PC-3 (cell line): ENCODE measurements at regions not wholly inside any gene's neighbourhood (a gene's known extent, or its start where the extent isn't known, plus 50 kb on each side); places are given as distances from the start of the nearest gene placed in this dataset.

ENCODE experiments used
- ATAC-seq: fragments of 200-7000 bp; cut with Tn5 transposase; 2 replicates; pipeline ENCODE4 v1.9.1; 2020; ENCODE audit warnings: mild to moderate bottlenecking, moderate library complexity
- BruUV-seq: library from RNA; stranded (reverse); fragments of 400-500 nt; replicated peaks from 2 replicates; lab custom pipeline; 2021; lab: Mats Ljungman, UMichigan
- CTCF ChIA-PET: fragments of 300-600 bp; sonication (Branson Sonifier 250); formaldehyde crosslinking; loops from one replicate; lab custom pipeline; 2022; ENCODE audit warnings: antibody characterized with exemption; lab: Charles Lee
- POLR2A ChIA-PET: fragments of 300-600 bp; sonication (Branson Sonifier 250); formaldehyde crosslinking; loops from one replicate; lab custom pipeline; 2022; ENCODE audit warnings: antibody characterized with exemption; ENCODE audit not compliant: unreplicated experiment; lab: Charles Lee
- DNase-seq: peaks from one replicate; pipeline ENCODE4 v3.0.0-alpha.2; 2015
- H2AFZ ChIP-seq: fragments of 300-600 bp; sonication (generic); 2 replicates; pipeline ENCODE4 v1.6.0; 2016; ENCODE audit warnings: antibody characterized with exemption, low read length
- H3F3A ChIP-seq: fragments of 300-600 bp; sonication (generic); one replicate; pipeline ENCODE4 v1.6.0; 2017; ENCODE audit warnings: antibody characterized with exemption, low read length, control low read depth, mild to moderate bottlenecking; ENCODE audit not compliant: unreplicated experiment
- H3K27ac ChIP-seq: fragments of 300-600 bp; sonication (generic); 2 replicates; pipeline ENCODE4 v1.5.1; 2016; ENCODE audit warnings: mild to moderate bottlenecking, low read length
- H3K27me3 ChIP-seq: fragments of 300-600 bp; sonication (generic); 2 replicates; pipeline ENCODE4 v1.6.1; 2016; ENCODE audit warnings: low read length, mixed read lengths
- H3K36me3 ChIP-seq: fragments of 300-600 bp; sonication (generic); 2 replicates; pipeline ENCODE4 v1.6.1; 2016; ENCODE audit warnings: low read depth, mixed run types, low read length, mixed read lengths
- H3K4me1 ChIP-seq: fragments of 300-600 bp; sonication (generic); 2 replicates; pipeline ENCODE4 v1.5.1; 2016; ENCODE audit warnings: low read length; ENCODE audit not compliant: insufficient read depth
- H3K4me2 ChIP-seq: fragments of 300-600 bp; sonication (generic); 2 replicates; pipeline ENCODE4 v1.6.0; 2016; ENCODE audit warnings: low read length
- H3K4me3 ChIP-seq: fragments of 300-600 bp; sonication (generic); 2 replicates; pipeline ENCODE4 v1.5.1; 2016; ENCODE audit warnings: mild to moderate bottlenecking, low read length, mixed read lengths
- H3K79me2 ChIP-seq: fragments of 300-600 bp; sonication (generic); 2 replicates; pipeline ENCODE4 v1.6.1; 2017; ENCODE audit warnings: low read length, mixed read lengths
- H3K9ac ChIP-seq: fragments of 300-600 bp; sonication (generic); 2 replicates; pipeline ENCODE4 v1.6.0; 2016; ENCODE audit warnings: mild to moderate bottlenecking, low read length
- H3K9me2 ChIP-seq: fragments of 300-600 bp; sonication (generic); replicated peaks from 2 replicates; pipeline ENCODE4 v1.6.1; 2016; ENCODE audit warnings: mixed run types, low read length, mixed read lengths
- H3K9me3 ChIP-seq: fragments of 300-600 bp; sonication (generic); 2 replicates; pipeline ENCODE4 v1.6.1; 2016; ENCODE audit warnings: low read length, mixed read lengths
- H4K20me1 ChIP-seq: fragments of 300-600 bp; sonication (generic); 2 replicates; pipeline ENCODE4 v1.6.1; 2016; ENCODE audit warnings: low read length, mixed read lengths
- EZH2 ChIP-seq: fragments of 300-600 bp; sonication (generic); IDR thresholded peaks from one replicate; pipeline ENCODE4 v1.6.1; 2017; ENCODE audit warnings: antibody characterized with exemption, mild to moderate bottlenecking, low read length; ENCODE audit not compliant: unreplicated experiment
- EZH2phosphoT487 ChIP-seq: fragments of 300-600 bp; sonication (generic); IDR thresholded peaks from 2 replicates; pipeline ENCODE4 v1.6.1; 2018; ENCODE audit warnings: mild to moderate bottlenecking, antibody characterized with exemption, low read length, borderline replicate concordance
- intact Hi-C: fragments of 100-400 bp; cut with micrococcal nuclease; formaldehyde crosslinking; loops from 2 replicates; pipeline ENCODE4 v1.9.0; 2023
- TF ChIP-seq, protein P1 (sequence below): fragments of 300-600 bp; sonication (generic); conservative IDR thresholded peaks from 2 replicates; pipeline ENCODE4 v1.5.1; 2017; ENCODE audit warnings: antibody characterized with exemption, low read depth, mild to moderate bottlenecking, low read length

DNA sequence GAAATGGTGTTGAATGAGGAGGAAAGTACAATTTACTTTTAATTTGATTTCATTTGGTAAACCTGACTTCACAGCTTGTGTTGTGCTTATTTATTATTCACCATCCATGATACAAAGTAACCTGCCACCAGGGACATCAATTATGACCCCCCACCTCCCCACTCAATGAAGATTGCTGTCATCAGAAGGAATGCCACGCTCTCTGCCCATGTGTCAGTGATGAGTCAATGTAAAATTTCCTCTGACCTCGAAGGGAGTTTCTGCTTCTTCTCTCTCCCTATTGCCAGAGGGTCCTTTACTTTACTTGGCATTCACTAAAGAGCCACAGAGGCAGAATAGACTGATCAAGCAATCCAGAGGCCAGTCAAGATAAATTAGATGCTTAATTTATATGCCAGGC is 759.7 kb downstream of the CDH11 start:
- Histone ChIP-seq H3K27ac (no peak overlapping the region), H3F3A (no peaks in the 10 kb centered on the region), H4K20me1 (no peaks in the 10 kb centered on the region), H3K79me2 (no peaks in the 10 kb centered on the region), H3K36me3 (no peaks in the 10 kb centered on the region), H3K27me3 (no peaks in the 10 kb centered on the region), H3K4me2 (no peak overlapping the region), H3K9me2 (no peaks in the 10 kb centered on the region), H3K9me3 (no peaks in the 10 kb centered on the region), H2AFZ (no peak overlapping the region), H3K9ac (no peak overlapping the region), H3K4me1 (peaks cover 48% of the 10 kb centered on the region), H3K4me3 (no peak overlapping the region)
- DNase-seq (peak; percentile 77), ATAC-seq (peak; percentile 61)
- POLR2A ChIA-PET = no interaction called here
- intact Hi-C loops = loop anchor here (10.0 kb wide), 1 partner anchor 93 kb away; no protein-coding TSS in a partner anchor
- TF ChIP-seq EZH2phosphoT487 (no peak), EZH2 (no peak)
- TF ChIP-seq, protein P1, sequence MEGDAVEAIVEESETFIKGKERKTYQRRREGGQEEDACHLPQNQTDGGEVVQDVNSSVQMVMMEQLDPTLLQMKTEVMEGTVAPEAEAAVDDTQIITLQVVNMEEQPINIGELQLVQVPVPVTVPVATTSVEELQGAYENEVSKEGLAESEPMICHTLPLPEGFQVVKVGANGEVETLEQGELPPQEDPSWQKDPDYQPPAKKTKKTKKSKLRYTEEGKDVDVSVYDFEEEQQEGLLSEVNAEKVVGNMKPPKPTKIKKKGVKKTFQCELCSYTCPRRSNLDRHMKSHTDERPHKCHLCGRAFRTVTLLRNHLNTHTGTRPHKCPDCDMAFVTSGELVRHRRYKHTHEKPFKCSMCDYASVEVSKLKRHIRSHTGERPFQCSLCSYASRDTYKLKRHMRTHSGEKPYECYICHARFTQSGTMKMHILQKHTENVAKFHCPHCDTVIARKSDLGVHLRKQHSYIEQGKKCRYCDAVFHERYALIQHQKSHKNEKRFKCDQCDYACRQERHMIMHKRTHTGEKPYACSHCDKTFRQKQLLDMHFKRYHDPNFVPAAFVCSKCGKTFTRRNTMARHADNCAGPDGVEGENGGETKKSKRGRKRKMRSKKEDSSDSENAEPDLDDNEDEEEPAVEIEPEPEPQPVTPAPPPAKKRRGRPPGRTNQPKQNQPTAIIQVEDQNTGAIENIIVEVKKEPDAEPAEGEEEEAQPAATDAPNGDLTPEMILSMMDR = no peak
- BruUV-seq = no TSS peak
- CTCF ChIA-PET = no interaction called here

DNA sequence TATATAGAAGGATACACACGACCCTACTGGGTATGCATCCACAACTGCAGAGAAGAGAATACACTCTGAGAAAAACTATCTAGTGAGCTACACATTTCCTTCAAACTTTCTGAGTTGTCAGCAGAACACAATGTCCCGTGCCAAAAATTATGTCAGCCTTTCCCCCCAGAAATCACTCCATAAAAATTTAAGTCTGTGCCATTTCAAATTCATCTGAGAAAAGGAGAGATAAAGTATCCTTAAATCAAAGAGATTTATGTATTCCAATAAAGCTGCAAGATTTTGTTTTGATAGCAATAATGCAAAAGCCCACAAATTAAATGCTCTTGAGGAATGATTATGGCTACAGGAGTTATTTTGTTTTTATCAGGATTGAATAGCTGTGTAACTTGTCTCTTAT is 760.1 kb downstream of the CDH11 start:
- Histone ChIP-seq H3K9ac (no peak overlapping the region), H3K79me2 (no peaks in the 10 kb centered on the region), H3K4me1 (peaks cover 51% of the 10 kb centered on the region), H3K4me3 (no peak overlapping the region), H3K36me3 (no peaks in the 10 kb centered on the region), H3K9me3 (no peaks in the 10 kb centered on the region), H3K27ac (no peak overlapping the region), H3K9me2 (no peaks in the 10 kb centered on the region), H4K20me1 (no peaks in the 10 kb centered on the region), H2AFZ (no peak overlapping the region), H3K4me2 (no peak overlapping the region), H3K27me3 (no peaks in the 10 kb centered on the region), H3F3A (no peaks in the 10 kb centered on the region)
- TF ChIP-seq, protein P1 = no peak
- CTCF ChIA-PET = no interaction called here
- no TSS peak for BruUV-seq
- DNase-seq (no peak), ATAC-seq (no peak)
- intact Hi-C loops = loop anchor here (10.0 kb wide), 1 partner anchor 93 kb away; no protein-coding TSS in a partner anchor
- POLR2A ChIA-PET = no interaction called here

DNA sequence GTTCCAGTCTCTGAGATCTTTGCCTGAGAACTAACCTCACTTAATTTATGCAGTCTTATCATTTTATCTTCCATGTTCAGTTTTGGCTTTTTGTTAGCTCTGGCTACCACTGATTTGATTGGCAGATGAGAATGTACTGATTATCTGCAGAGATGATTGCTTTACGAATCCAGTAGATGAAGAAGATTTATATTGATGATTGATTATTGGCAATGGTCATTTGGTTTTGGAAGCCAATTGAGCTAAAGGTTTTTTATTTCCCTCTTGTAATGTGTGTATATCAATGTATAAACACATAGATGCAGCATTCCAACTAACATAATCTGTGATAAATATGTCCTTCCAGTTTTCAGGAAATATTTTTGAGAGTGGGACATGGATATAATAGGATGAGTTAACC is 763.6 kb downstream of the CDH11 start:
- DNase-seq (no peak), ATAC-seq (no peak)
- H3K4me3 ChIP-seq = no peak overlapping the region
- intact Hi-C loops = loop anchor here (5.0 kb wide), 1 partner anchor 266 kb away; no protein-coding TSS in a partner anchor
- POLR2A ChIA-PET = no interaction called here
- BruUV-seq = no TSS peak
- no peak for TF ChIP-seq EZH2
- no peaks in the 10 kb centered on the region for H3K36me3 ChIP-seq
- H3K9me2 ChIP-seq = no peaks in the 10 kb centered on the region
- no peak overlapping the region for H2AFZ ChIP-seq
- CTCF ChIA-PET = no interaction called here
- no peaks in the 10 kb centered on the region for H3K9me3 ChIP-seq
- no peaks in the 10 kb centered on the region for H3K27me3 ChIP-seq
- no peaks in the 10 kb centered on the region for H3K79me2 ChIP-seq
- H3K27ac ChIP-seq = no peak overlapping the region
- peaks cover 30% of the 10 kb centered on the region for H3K4me1 ChIP-seq
- no peak overlapping the region for H3K4me2 ChIP-seq
- H3K9ac ChIP-seq = no peak overlapping the region
- H4K20me1 ChIP-seq = no peaks in the 10 kb centered on the region
- H3F3A ChIP-seq = no peaks in the 10 kb centered on the region
